Lower leg skin (tissue), 3 donors: ENCODE measurements at regions not wholly inside any gene's neighbourhood (a gene's known extent, or its start where the extent isn't known, plus 50 kb on each side); places are given as distances from the start of the nearest gene placed in this dataset.

Source experiments
- POLR2A ChIP-seq, 2 donors: fragments of 450-650 bp; IDR thresholded peaks; one replicate each; pipeline ENCODE4 v1.6.1; 2016 to 2017; ENCODE audit warnings: antibody characterized with exemption in 2 of 2, mild to moderate bottlenecking in 1 of 2, moderate library complexity in 1 of 2
- TF ChIP-seq, protein P1 (sequence below), 3 donors: fragments of 450-650 bp; IDR thresholded peaks; one replicate each; pipeline ENCODE4 v1.5.1; 2016; ENCODE audit warnings: antibody characterized with exemption in 3 of 3, mild to moderate bottlenecking in 3 of 3, moderate library complexity in 2 of 3

DNA sequence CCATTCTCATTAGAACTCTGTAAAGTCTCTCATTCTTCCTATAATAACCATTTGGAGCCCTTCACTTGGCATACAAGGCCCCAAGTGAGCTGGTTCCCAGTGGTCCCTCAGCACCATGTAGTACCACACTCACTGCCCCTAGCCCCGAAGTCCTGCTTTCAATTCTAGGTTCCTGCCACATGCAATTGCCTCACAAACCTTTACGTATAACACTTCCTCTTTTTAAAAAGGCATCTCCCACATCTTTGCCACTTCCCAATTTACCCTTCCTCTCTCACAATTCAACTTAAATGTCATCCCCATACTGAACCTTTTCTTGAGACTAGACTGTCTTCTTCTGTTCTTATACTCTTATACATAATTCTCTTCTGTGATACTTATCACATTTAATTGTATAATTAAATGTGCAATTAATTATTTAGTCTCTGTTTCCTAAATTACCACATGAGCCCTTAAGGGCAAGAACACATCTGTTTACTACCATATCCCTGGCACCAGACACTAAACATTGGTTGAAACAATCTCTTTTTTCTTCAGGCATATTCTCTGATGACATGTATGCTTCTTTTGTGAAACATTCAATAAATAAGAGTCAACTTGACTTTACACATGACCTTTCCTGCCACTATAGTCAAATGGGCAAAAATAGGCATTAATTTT, 304.0 kb downstream of the SPRY2 start:
- TF ChIP-seq, protein P1, sequence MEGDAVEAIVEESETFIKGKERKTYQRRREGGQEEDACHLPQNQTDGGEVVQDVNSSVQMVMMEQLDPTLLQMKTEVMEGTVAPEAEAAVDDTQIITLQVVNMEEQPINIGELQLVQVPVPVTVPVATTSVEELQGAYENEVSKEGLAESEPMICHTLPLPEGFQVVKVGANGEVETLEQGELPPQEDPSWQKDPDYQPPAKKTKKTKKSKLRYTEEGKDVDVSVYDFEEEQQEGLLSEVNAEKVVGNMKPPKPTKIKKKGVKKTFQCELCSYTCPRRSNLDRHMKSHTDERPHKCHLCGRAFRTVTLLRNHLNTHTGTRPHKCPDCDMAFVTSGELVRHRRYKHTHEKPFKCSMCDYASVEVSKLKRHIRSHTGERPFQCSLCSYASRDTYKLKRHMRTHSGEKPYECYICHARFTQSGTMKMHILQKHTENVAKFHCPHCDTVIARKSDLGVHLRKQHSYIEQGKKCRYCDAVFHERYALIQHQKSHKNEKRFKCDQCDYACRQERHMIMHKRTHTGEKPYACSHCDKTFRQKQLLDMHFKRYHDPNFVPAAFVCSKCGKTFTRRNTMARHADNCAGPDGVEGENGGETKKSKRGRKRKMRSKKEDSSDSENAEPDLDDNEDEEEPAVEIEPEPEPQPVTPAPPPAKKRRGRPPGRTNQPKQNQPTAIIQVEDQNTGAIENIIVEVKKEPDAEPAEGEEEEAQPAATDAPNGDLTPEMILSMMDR (IDR thresholded peaks at IDR 0.05): no peak
- TF ChIP-seq POLR2A (IDR thresholded peaks at IDR 0.05): no peak
